ENCODE measurements at regions not wholly inside any gene's neighbourhood (a gene's known extent, or its start where the extent isn't known, plus 50 kb on each side); places are given as distances from the start of the nearest gene placed in this dataset.

- no peaks in the 10 kb centered on the region for H3K27me3 Mint-ChIP-seq (ENCODE audit: unreplicated experiment)
- H3K36me3 Mint-ChIP-seq (ENCODE audit: low read depth, unreplicated experiment) = no peaks in the 10 kb centered on the region
- H3K4me1 Mint-ChIP-seq (ENCODE audit: unreplicated experiment) = peaks cover 4% of the 10 kb centered on the region
- no peaks in the 10 kb centered on the region for H3K9me3 Mint-ChIP-seq (ENCODE audit: unreplicated experiment)
- no peak for TF ChIP-seq CTCF (IDR thresholded peaks at IDR 0.05; ENCODE audit: unreplicated experiment)
- no peak overlapping the region for H3K4me3 Mint-ChIP-seq (ENCODE audit: unreplicated experiment)
- DNase-seq (ENCODE audit: low spot score) = no peak
- no peak overlapping the region for H3K27ac Mint-ChIP-seq (ENCODE audit: unreplicated experiment)
Observed at GRCh38 chr5:173456181-173456580, 128.0 kb upstream of the STC2 start.

GRCh38 chr5:173455599-173455957 lies 127.4 kb upstream of the STC2 start:
- no peak for TF ChIP-seq CTCF (IDR thresholded peaks at IDR 0.05; ENCODE audit: unreplicated experiment)
- Mint-ChIP-seq H3K9me3 (ENCODE audit: unreplicated experiment) (no peaks in the 10 kb centered on the region), H3K27ac (ENCODE audit: unreplicated experiment) (no peak overlapping the region), H3K36me3 (ENCODE audit: low read depth, unreplicated experiment) (no peaks in the 10 kb centered on the region), H3K27me3 (ENCODE audit: unreplicated experiment) (no peaks in the 10 kb centered on the region), H3K4me1 (ENCODE audit: unreplicated experiment) (peaks cover 4% of the 10 kb centered on the region), H3K4me3 (ENCODE audit: unreplicated experiment) (no peak overlapping the region)
- no peak for DNase-seq (ENCODE audit: low spot score)

GRCh38 chr5:173454736-173455598 lies 126.8 kb upstream of the STC2 start:
- Mint-ChIP-seq H3K36me3 (ENCODE audit: low read depth, unreplicated experiment) (no peaks in the 10 kb centered on the region), H3K27ac (ENCODE audit: unreplicated experiment) (no peak overlapping the region), H3K27me3 (ENCODE audit: unreplicated experiment) (no peaks in the 10 kb centered on the region), H3K4me3 (ENCODE audit: unreplicated experiment) (no peak overlapping the region), H3K4me1 (ENCODE audit: unreplicated experiment) (peaks cover 4% of the 10 kb centered on the region), H3K9me3 (ENCODE audit: unreplicated experiment) (no peaks in the 10 kb centered on the region)
- DNase-seq (ENCODE audit: low spot score) = no peak
- TF ChIP-seq CTCF (IDR thresholded peaks at IDR 0.05; ENCODE audit: unreplicated experiment) = no peak

GRCh38 chr5:173454361-173454735 lies 126.1 kb upstream of the STC2 start:
- H3K9me3 Mint-ChIP-seq (ENCODE audit: unreplicated experiment) = no peaks in the 10 kb centered on the region
- TF ChIP-seq CTCF (IDR thresholded peaks at IDR 0.05; ENCODE audit: unreplicated experiment) = no peak
- H3K27me3 Mint-ChIP-seq (ENCODE audit: unreplicated experiment) = no peaks in the 10 kb centered on the region
- no peak overlapping the region for H3K27ac Mint-ChIP-seq (ENCODE audit: unreplicated experiment)
- no peaks in the 10 kb centered on the region for H3K36me3 Mint-ChIP-seq (ENCODE audit: low read depth, unreplicated experiment)
- H3K4me1 Mint-ChIP-seq (ENCODE audit: unreplicated experiment) = peaks cover 4% of the 10 kb centered on the region
- H3K4me3 Mint-ChIP-seq (ENCODE audit: unreplicated experiment) = no peak overlapping the region
- DNase-seq (ENCODE audit: low spot score) = no peak

- Mint-ChIP-seq H3K4me3 (ENCODE audit: unreplicated experiment) (no peak overlapping the region), H3K9me3 (ENCODE audit: unreplicated experiment) (no peaks in the 10 kb centered on the region), H3K36me3 (ENCODE audit: low read depth, unreplicated experiment) (no peaks in the 10 kb centered on the region), H3K27me3 (ENCODE audit: unreplicated experiment) (no peaks in the 10 kb centered on the region), H3K4me1 (ENCODE audit: unreplicated experiment) (peaks cover 4% of the 10 kb centered on the region), H3K27ac (ENCODE audit: unreplicated experiment) (no peak overlapping the region)
- TF ChIP-seq CTCF (IDR thresholded peaks at IDR 0.05; ENCODE audit: unreplicated experiment) = no peak
- no peak for DNase-seq (ENCODE audit: low spot score)
Observed at GRCh38 chr5:173453167-173453566, 125.0 kb upstream of the STC2 start.

Measured in endothelial cell (in vitro differentiated cells).